GM12865 (cell line): ENCODE measurements at regions not wholly inside any gene's neighbourhood (a gene's known extent, or its start where the extent isn't known, plus 50 kb on each side); places are given as distances from the start of the nearest gene placed in this dataset.

Experiments
- DNase-seq: peaks from one replicate; pipeline ENCODE4 v3.0.0; 2010; ENCODE audit warnings: low read depth
- H3K4me3 ChIP-seq: 2 replicates; pipeline ENCODE4 v1.5.1; 2011; ENCODE audit warnings: mild to moderate bottlenecking, low read depth, low read length, control low read depth
- CTCF ChIP-seq: IDR thresholded peaks from 2 replicates; pipeline ENCODE4 v1.5.1; 2011; ENCODE audit warnings: low read length, control low read depth, low read depth, inconsistent platforms; ENCODE audit not compliant: insufficient read depth; ENCODE audit errors: missing control alignments

GRCh38 chr20:24764027-24764793, 184.9 kb upstream of the CST7 start:
- no peak for TF ChIP-seq CTCF
- DNase-seq = no peak
- H3K4me3 ChIP-seq = no peak overlapping the region

GRCh38 chr20:24764794-24765202, 184.3 kb upstream of the CST7 start:
- no peak for TF ChIP-seq CTCF
- no peak for DNase-seq
- no peak overlapping the region for H3K4me3 ChIP-seq

GRCh38 chr20:24765316-24766142, 183.5 kb upstream of the CST7 start:
- DNase-seq = no peak
- TF ChIP-seq CTCF = no peak
- H3K4me3 ChIP-seq = no peak overlapping the region

- no peak for DNase-seq
- no peak for TF ChIP-seq CTCF
- H3K4me3 ChIP-seq = no peak overlapping the region
Observed at GRCh38 chr20:24766143-24766527, 182.9 kb upstream of the CST7 start.

- no peak for DNase-seq
- no peak for TF ChIP-seq CTCF
- no peak overlapping the region for H3K4me3 ChIP-seq
Observed at GRCh38 chr20:24766826-24767622, 182.0 kb upstream of the CST7 start.

GRCh38 chr20:24767623-24768100, 181.4 kb upstream of the CST7 start:
- no peak overlapping the region for H3K4me3 ChIP-seq
- TF ChIP-seq CTCF = no peak
- DNase-seq = no peak
